UCSD-AML1 (cell line): ENCODE measurements at regions not wholly inside any gene's neighbourhood (a gene's known extent, or its start where the extent isn't known, plus 50 kb on each side); places are given as distances from the start of the nearest gene placed in this dataset.
A peak's percentile ranks its signal among the peaks of the same experiment; 100 is the strongest.
"Not testable (repeated sequence)": the region's sequence is repeated elsewhere in the genome, so short reads cannot be mapped to it uniquely, and the experiment has no call there.

ENCODE experiments used
- DNase-seq: peaks from one replicate; lab custom pipeline; 2025; ENCODE audit not compliant: unreplicated experiment; lab: John Stamatoyannopoulos, UW

- no peak for DNase-seq
Observed at GRCh38 chr11:103584720-103585119, 451.7 kb upstream of the DDI1 start.

GRCh38 chr11:103585401-103585800 lies 451.0 kb upstream of the DDI1 start:
- no peak for DNase-seq

GRCh38 chr11:103585911-103586310 lies 450.5 kb upstream of the DDI1 start:
- DNase-seq: no peak

- DNase-seq: no peak
Observed at GRCh38 chr11:103586756-103587155, 449.7 kb upstream of the DDI1 start.

- DNase-seq: no peak
Observed at GRCh38 chr11:103587901-103588788, 448.3 kb upstream of the DDI1 start.

GRCh38 chr11:103591554-103591953 lies 444.9 kb upstream of the DDI1 start:
- no peak for DNase-seq

- no peak for DNase-seq
Observed at GRCh38 chr11:103594283-103594682, 442.2 kb upstream of the DDI1 start.

GRCh38 chr11:103596315-103596714 lies 440.1 kb upstream of the DDI1 start:
- DNase-seq: no peak

GRCh38 chr11:103601225-103601846 lies 435.1 kb upstream of the DDI1 start:
- DNase-seq: peak; percentile 9

GRCh38 chr11:103602840-103603239 lies 433.6 kb upstream of the DDI1 start:
- DNase-seq: no peak

- no peak for DNase-seq
Observed at GRCh38 chr11:103604310-103604709, 432.1 kb upstream of the DDI1 start.

GRCh38 chr11:103608566-103608965 lies 427.9 kb upstream of the DDI1 start:
- DNase-seq: no peak

- DNase-seq: no peak
Observed at GRCh38 chr11:103609117-103610066, 427.0 kb upstream of the DDI1 start.

GRCh38 chr11:103610435-103610834 lies 426.0 kb upstream of the DDI1 start:
- DNase-seq: no peak

GRCh38 chr11:103611526-103612260 lies 424.7 kb upstream of the DDI1 start:
- not testable (repeated sequence) for DNase-seq

GRCh38 chr11:103612451-103612850 lies 424.0 kb upstream of the DDI1 start:
- not testable (repeated sequence) for DNase-seq

GRCh38 chr11:103616586-103616985 lies 419.9 kb upstream of the DDI1 start:
- DNase-seq: not testable (repeated sequence)

GRCh38 chr11:103618528-103618927 lies 417.9 kb upstream of the DDI1 start:
- DNase-seq: no peak

GRCh38 chr11:103619480-103619879 lies 417.0 kb upstream of the DDI1 start:
- no peak for DNase-seq

GRCh38 chr11:103619938-103620337 lies 416.5 kb upstream of the DDI1 start:
- DNase-seq: no peak

- DNase-seq: no peak
Observed at GRCh38 chr11:103622296-103622695, 414.1 kb upstream of the DDI1 start.
